ENCODE measurements at regions not wholly inside any gene's neighbourhood (a gene's known extent, or its start where the extent isn't known, plus 50 kb on each side); places are given as distances from the start of the nearest gene placed in this dataset.

- DNase-seq (ENCODE audit: low read depth, low spot score), result no peak
- CTCF ChIA-PET, result no interaction called here
- TF ChIP-seq CTCF (IDR thresholded peaks at IDR 0.05; ENCODE audit: low read depth, low read length), result no peak
- Histone ChIP-seq H3K27ac (ENCODE audit: low read depth, low read length) (no peak overlapping the region), H3K4me3 (ENCODE audit: low read depth, low read length) (no peak overlapping the region), H3K9me3 (ENCODE audit: control insufficient read depth, insufficient read depth, low read length) (no peaks in the 10 kb centered on the region), H3K27me3 (ENCODE audit: control insufficient read depth, insufficient read depth, low read length) (no peaks in the 10 kb centered on the region)
- POLR2A ChIA-PET, result no interaction called here
These were observed 209.0 kb upstream of the ECI2 start for GRCh38 chr6:4344317-4344899.

GRCh38 chr6:4342407-4343137 is 207.2 kb upstream of the ECI2 start:
- ChIA-PET CTCF (interaction anchor here (0.6 kb wide), 1 partner anchor 58 kb away, joined by 3 read pairs; no protein-coding TSS in a partner anchor), POLR2A (no interaction called here)
- Histone ChIP-seq H3K4me3 (ENCODE audit: low read depth, low read length) (no peak overlapping the region), H3K27ac (ENCODE audit: low read depth, low read length) (no peak overlapping the region), H3K27me3 (ENCODE audit: control insufficient read depth, insufficient read depth, low read length) (no peaks in the 10 kb centered on the region), H3K9me3 (ENCODE audit: control insufficient read depth, insufficient read depth, low read length) (no peaks in the 10 kb centered on the region)
- no peak for DNase-seq (ENCODE audit: low read depth, low spot score)
- TF ChIP-seq CTCF (IDR thresholded peaks at IDR 0.05; ENCODE audit: low read depth, low read length), result no peak

DNA sequence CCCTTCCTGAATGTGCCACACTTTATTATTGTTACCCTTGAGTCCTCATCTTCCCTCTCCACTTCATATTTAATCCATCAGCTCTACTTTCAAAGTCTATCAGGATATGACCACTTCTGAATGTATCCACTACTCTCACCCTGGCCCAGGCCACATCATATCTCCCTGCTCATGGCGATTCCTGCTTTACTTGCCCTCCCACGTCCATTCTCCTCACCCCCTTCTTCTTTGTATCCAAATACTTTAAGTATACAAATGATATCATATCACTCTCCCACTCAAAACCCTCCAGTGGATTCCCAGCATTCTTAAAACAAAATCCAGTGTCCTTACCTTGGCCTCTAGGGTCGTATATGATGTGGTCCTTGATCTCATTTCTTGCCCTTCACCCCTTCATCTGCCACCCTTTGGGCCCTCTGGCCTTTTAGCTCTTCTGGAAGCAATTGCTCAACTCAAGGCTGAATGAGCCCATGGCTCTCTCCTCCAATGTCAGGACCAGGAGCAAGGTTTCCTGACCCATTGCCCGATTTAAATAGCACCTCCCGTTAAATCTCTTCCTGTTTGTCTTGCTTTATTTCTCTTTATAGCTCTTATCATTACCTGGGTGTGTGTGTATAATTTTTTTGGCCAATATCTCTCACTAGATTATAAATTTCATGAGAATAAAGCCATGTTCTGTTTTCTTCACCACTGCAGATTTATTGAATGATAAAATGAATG is 205.9 kb upstream of the ECI2 start:
- CTCF ChIA-PET, result interaction anchor here (0.6 kb wide), 2 partner anchors 10 to 59 kb away, joined by 3 read pairs; no protein-coding TSS in a partner anchor

GRCh38 chr6:4340544-4340943 is 205.2 kb upstream of the ECI2 start:
- ChIA-PET POLR2A (no interaction called here), CTCF (no interaction called here)
- Histone ChIP-seq H3K27ac (ENCODE audit: low read depth, low read length) (no peak overlapping the region), H3K4me3 (ENCODE audit: low read depth, low read length) (no peak overlapping the region), H3K27me3 (ENCODE audit: control insufficient read depth, insufficient read depth, low read length) (no peaks in the 10 kb centered on the region), H3K9me3 (ENCODE audit: control insufficient read depth, insufficient read depth, low read length) (no peaks in the 10 kb centered on the region)
- DNase-seq (ENCODE audit: low read depth, low spot score), result no peak
- no peak for TF ChIP-seq CTCF (IDR thresholded peaks at IDR 0.05; ENCODE audit: low read depth, low read length)

More for the DNA sequence above, 205.9 kb upstream of the ECI2 start:
- Histone ChIP-seq H3K4me3 (ENCODE audit: low read depth, low read length) (no peak overlapping the region), H3K9me3 (ENCODE audit: control insufficient read depth, insufficient read depth, low read length) (no peaks in the 10 kb centered on the region), H3K27ac (ENCODE audit: low read depth, low read length) (no peak overlapping the region), H3K27me3 (ENCODE audit: control insufficient read depth, insufficient read depth, low read length) (no peaks in the 10 kb centered on the region)
- no peak for TF ChIP-seq CTCF (IDR thresholded peaks at IDR 0.05; ENCODE audit: low read depth, low read length)
- no peak for DNase-seq (ENCODE audit: low read depth, low spot score)
- POLR2A ChIA-PET, result no interaction called here

- DNase-seq (ENCODE audit: low read depth, low spot score), result no peak
- Histone ChIP-seq H3K27me3 (ENCODE audit: control insufficient read depth, insufficient read depth, low read length) (no peaks in the 10 kb centered on the region), H3K9me3 (ENCODE audit: control insufficient read depth, insufficient read depth, low read length) (no peaks in the 10 kb centered on the region), H3K4me3 (ENCODE audit: low read depth, low read length) (no peak overlapping the region), H3K27ac (ENCODE audit: low read depth, low read length) (peak overlapping the region; percentile 2)
- no peak for TF ChIP-seq CTCF (IDR thresholded peaks at IDR 0.05; ENCODE audit: low read depth, low read length)
- POLR2A ChIA-PET, result no interaction called here
- CTCF ChIA-PET, result no interaction called here
These were observed 203.5 kb upstream of the ECI2 start for GRCh38 chr6:4338884-4339283.
